Neural progenitor cell (in vitro differentiated cells): ENCODE measurements at regions not wholly inside any gene's neighbourhood (a gene's known extent, or its start where the extent isn't known, plus 50 kb on each side); places are given as distances from the start of the nearest gene placed in this dataset.

Experiments
- CTCF ChIP-seq: fragments of 200-600 bp; sonication (generic); IDR thresholded peaks from 2 replicates; pipeline ENCODE4 v1.5.1; 2017; ENCODE audit warnings: antibody characterized with exemption, mild to moderate bottlenecking
- EZH2 ChIP-seq: fragments of 200-600 bp; sonication (generic); IDR thresholded peaks from 2 replicates; pipeline ENCODE4 v1.6.1; 2017; ENCODE audit warnings: antibody characterized with exemption, mild to moderate bottlenecking, moderate library complexity

- TF ChIP-seq CTCF (no peak), EZH2 (no peak)
These were observed 190.5 kb upstream of the HEY2 start for GRCh38 chr6:125558907-125559306.
